Endothelial cell of umbilical vein (primary cell): ENCODE measurements at regions not wholly inside any gene's neighbourhood (a gene's known extent, or its start where the extent isn't known, plus 50 kb on each side); places are given as distances from the start of the nearest gene placed in this dataset.

Experiments
- BruUV-seq: library from RNA; stranded (reverse); fragments of 400-500 nt; replicated peaks from 2 replicates; lab custom pipeline; 2021; lab: Mats Ljungman, UMichigan
- CTCF ChIA-PET: fragments of 300-600, 350-600 bp; sonication (Branson Sonifier 250); formaldehyde crosslinking; loops from one replicate; lab custom pipeline; 2021; ENCODE audit warnings: antibody characterized with exemption, inconsistent platforms; lab: Charles Lee
- POLR2A ChIA-PET: fragments of 300-600, 350-600 bp; sonication (Branson Sonifier 250); formaldehyde crosslinking; loops from one replicate; lab custom pipeline; 2021; ENCODE audit warnings: antibody characterized with exemption, inconsistent platforms; lab: Charles Lee
- DNase-seq: peaks from one replicate; pipeline ENCODE4 v3.0.0-alpha.2; 2011; ENCODE audit warnings: low read depth, low spot score
- FAIRE-seq: peaks from 2 replicates; lab custom pipeline; 2011; peaks lifted over from hg19 to GRCh38; lab: Jason Lieb, UNC
- H2AFZ ChIP-seq: 2 replicates; pipeline ENCODE4 v1.6.0; 2012; ENCODE audit warnings: low read depth, low read length, control low read depth, inconsistent platforms
- H3K27ac ChIP-seq: 2 replicates; pipeline ENCODE4 v1.5.1; 2011; ENCODE audit warnings: low read depth, mild to moderate bottlenecking, control low read depth, low read length, moderate library complexity; ENCODE audit not compliant: insufficient read depth
- H3K27me3 ChIP-seq, 2 experiments: 2 replicates each; pipeline versions ENCODE4 v1.6.0 to v1.6.1; 2011; ENCODE audit warnings: low read length in 2 of 2, mixed read lengths in 1 of 2; ENCODE audit not compliant: control insufficient read depth in 2 of 2, insufficient read depth in 2 of 2
- H3K36me3 ChIP-seq, 2 experiments: 2 replicates in 1 of 2; 3 replicates in 1 of 2; pipeline ENCODE4 v1.5.1; 2011; ENCODE audit warnings: low read length in 2 of 2, mild to moderate bottlenecking in 1 of 2, moderate library complexity in 1 of 2; ENCODE audit not compliant: control insufficient read depth in 2 of 2, insufficient read depth in 2 of 2; ENCODE audit errors: extremely low read depth in 1 of 2
- H3K4me1 ChIP-seq: 3 replicates; pipeline ENCODE4 v1.5.1; 2011; ENCODE audit warnings: mild to moderate bottlenecking, low read length; ENCODE audit not compliant: control insufficient read depth, insufficient read depth; ENCODE audit errors: extremely low read depth
- H3K4me2 ChIP-seq: 2 replicates; pipeline ENCODE4 v1.6.1; 2011; ENCODE audit warnings: low read length, control low read depth, mixed read lengths; ENCODE audit not compliant: insufficient read depth
- H3K4me3 ChIP-seq, 3 experiments: fragments of 200-600 bp in 1 of 3; sonication (generic), shearing (Covaris generic) in 1 of 3; replicated peaks in 1 of 3; 2 replicates each; pipeline ENCODE4 v1.5.1; 2011 to 2016; ENCODE audit warnings: control low read depth in 3 of 3, low read length in 3 of 3, mild to moderate bottlenecking in 2 of 3, inconsistent platforms in 1 of 3, low read depth in 1 of 3, moderate library complexity in 1 of 3; ENCODE audit not compliant: insufficient read depth in 1 of 3
- H3K79me2 ChIP-seq: 2 replicates; pipeline ENCODE4 v1.6.0; 2012; ENCODE audit warnings: low read length, inconsistent platforms; ENCODE audit not compliant: control insufficient read depth, insufficient read depth
- H3K9ac ChIP-seq: replicated peaks from 2 replicates; pipeline ENCODE3; 2011; ENCODE audit warnings: low read length, control low read depth; ENCODE audit not compliant: insufficient read depth; ENCODE audit errors: extremely low read depth
- H3K9me1 ChIP-seq: replicated peaks from 3 replicates; pipeline ENCODE4 v1.6.0; 2011; ENCODE audit warnings: mild to moderate bottlenecking, low read length; ENCODE audit not compliant: control insufficient read depth, insufficient read depth; ENCODE audit errors: extremely low read depth
- H3K9me3 ChIP-seq: replicated peaks from 2 replicates; pipeline ENCODE4 v1.5.1; 2012; ENCODE audit warnings: low read length, inconsistent platforms; ENCODE audit not compliant: control insufficient read depth, insufficient read depth
- H4K20me1 ChIP-seq: replicated peaks from 2 replicates; pipeline ENCODE3; 2011; ENCODE audit warnings: mild to moderate bottlenecking, low read length; ENCODE audit not compliant: control insufficient read depth, insufficient read depth; ENCODE audit errors: extremely low read depth
- EZH2 ChIP-seq: IDR thresholded peaks from 2 replicates; pipeline ENCODE4 v1.6.1; 2012; ENCODE audit warnings: borderline replicate concordance, low read depth, mild to moderate bottlenecking, moderate library complexity, low read length, inconsistent platforms; ENCODE audit not compliant: severe bottlenecking
- FOS ChIP-seq: IDR thresholded peaks from 2 replicates; pipeline ENCODE4 v1.6.1; 2011; ENCODE audit warnings: mild to moderate bottlenecking, low read length, moderate library complexity, borderline replicate concordance; ENCODE audit not compliant: insufficient read depth
- GATA2 ChIP-seq: IDR thresholded peaks from 2 replicates; pipeline ENCODE4 v1.7.0; 2011; ENCODE audit warnings: low read depth, mild to moderate bottlenecking, moderate library complexity, mixed read lengths, low read length; ENCODE audit not compliant: insufficient read length, insufficient read depth
- JUN ChIP-seq: IDR thresholded peaks from 2 replicates; pipeline ENCODE4 v1.6.1; 2011; ENCODE audit warnings: borderline replicate concordance, low read depth; ENCODE audit not compliant: insufficient read length, insufficient read depth
- MYC ChIP-seq: IDR thresholded peaks from one replicate; pipeline ENCODE4 v1.6.1; 2011; ENCODE audit warnings: mild to moderate bottlenecking, low read depth, low read length
- POLR2A ChIP-seq: IDR thresholded peaks from 2 replicates; pipeline ENCODE4 v1.6.1; 2012; ENCODE audit warnings: low read depth, mild to moderate bottlenecking, control low read depth, low read length
- POLR2AphosphoS5 ChIP-seq: IDR thresholded peaks from 2 replicates; pipeline ENCODE4 v1.6.1; 2012; ENCODE audit warnings: low read depth, mild to moderate bottlenecking, control low read depth, low read length, moderate library complexity; ENCODE audit not compliant: insufficient read depth
- dilution Hi-C: fragments of 300-500 bp; cut with MboI; formaldehyde crosslinking; loops from one replicate; pipeline ENCODE4 v1.15.0; 2019; ENCODE audit warnings: low sequenced_read_pairs; ENCODE audit not compliant: extremely low pct_ligation_motif_present
- intact Hi-C: fragments of 100-400 bp; cut with micrococcal nuclease; formaldehyde crosslinking; loops from one replicate; pipeline ENCODE4 v1.10.0; 2022
- TF ChIP-seq, protein P1 (sequence below), 2 donors: IDR thresholded peaks; 1 replicate in 1 of 2; 2 replicates in 1 of 2; pipeline ENCODE4 v1.5.1; 2011; ENCODE audit warnings: low read length in 2 of 2, mild to moderate bottlenecking in 2 of 2, moderate library complexity in 2 of 2, control low read depth in 1 of 2, inconsistent platforms in 1 of 2, low read depth in 1 of 2; ENCODE audit not compliant: insufficient read depth in 1 of 2; ENCODE audit errors: extremely low read depth in 1 of 2
- TF ChIP-seq, protein P2 (sequence below): IDR thresholded peaks from 2 replicates; pipeline ENCODE4 v1.6.1; 2011; ENCODE audit not compliant: insufficient read depth, insufficient read length

DNA sequence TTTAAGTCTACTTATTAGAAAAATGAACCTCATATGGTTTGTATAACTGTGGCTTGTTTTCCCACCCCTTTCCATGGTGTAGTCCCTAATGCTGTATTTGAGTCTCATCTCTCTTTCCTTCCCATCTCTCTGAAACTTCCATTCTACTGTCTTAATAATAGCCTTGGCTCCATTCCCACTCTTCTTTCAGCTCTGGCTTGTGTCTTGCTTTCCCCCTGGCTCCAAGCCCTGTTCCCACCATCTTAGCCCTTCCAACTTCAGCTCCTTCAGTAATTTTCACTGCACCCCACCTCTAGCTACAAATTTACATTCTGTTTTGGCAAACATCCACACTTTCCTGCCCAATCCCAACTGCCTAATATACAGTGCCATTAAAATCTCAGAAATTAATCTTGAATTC, 137.5 kb downstream of the SLITRK6 start:
- H3K27me3 ChIP-seq, result no peaks in the 10 kb centered on the region
- intact Hi-C loops, result no loop called here

DNA sequence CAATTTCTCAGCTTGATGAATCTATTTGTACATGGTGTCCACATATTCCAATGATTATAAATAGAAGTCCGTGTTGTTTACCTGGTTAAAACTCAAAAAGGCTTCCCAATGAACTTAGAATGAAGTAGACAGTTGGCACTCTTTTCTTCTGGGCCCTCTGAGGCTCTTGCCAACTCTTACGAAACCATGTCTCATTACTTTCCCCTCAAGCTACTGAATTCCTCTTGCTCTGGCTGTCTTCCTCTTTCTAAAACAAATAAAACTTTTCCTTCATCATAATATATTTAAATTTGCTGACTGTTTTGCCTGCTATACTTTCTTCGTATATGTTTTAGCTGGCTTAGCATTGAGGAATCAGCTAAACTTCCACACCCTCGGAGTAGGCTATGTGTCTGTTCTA, 139.7 kb downstream of the SLITRK6 start:
- Histone ChIP-seq H3K4me3 (no peak overlapping the region), H3K9me3 (peaks cover 3% of the 10 kb centered on the region), H3K36me3 (no peaks in the 10 kb centered on the region), H2AFZ (no peak overlapping the region), H3K9me1 (no peaks in the 10 kb centered on the region), H3K79me2 (no peaks in the 10 kb centered on the region), H3K27ac (no peak overlapping the region), H3K4me2 (no peak overlapping the region), H4K20me1 (no peaks in the 10 kb centered on the region), H3K27me3 (no peaks in the 10 kb centered on the region), H3K9ac (no peak overlapping the region), H3K4me1 (no peaks in the 10 kb centered on the region)
- DNase-seq, result no peak
- ChIA-PET CTCF (no interaction called here), POLR2A (no interaction called here)
- TF ChIP-seq, protein P1, sequence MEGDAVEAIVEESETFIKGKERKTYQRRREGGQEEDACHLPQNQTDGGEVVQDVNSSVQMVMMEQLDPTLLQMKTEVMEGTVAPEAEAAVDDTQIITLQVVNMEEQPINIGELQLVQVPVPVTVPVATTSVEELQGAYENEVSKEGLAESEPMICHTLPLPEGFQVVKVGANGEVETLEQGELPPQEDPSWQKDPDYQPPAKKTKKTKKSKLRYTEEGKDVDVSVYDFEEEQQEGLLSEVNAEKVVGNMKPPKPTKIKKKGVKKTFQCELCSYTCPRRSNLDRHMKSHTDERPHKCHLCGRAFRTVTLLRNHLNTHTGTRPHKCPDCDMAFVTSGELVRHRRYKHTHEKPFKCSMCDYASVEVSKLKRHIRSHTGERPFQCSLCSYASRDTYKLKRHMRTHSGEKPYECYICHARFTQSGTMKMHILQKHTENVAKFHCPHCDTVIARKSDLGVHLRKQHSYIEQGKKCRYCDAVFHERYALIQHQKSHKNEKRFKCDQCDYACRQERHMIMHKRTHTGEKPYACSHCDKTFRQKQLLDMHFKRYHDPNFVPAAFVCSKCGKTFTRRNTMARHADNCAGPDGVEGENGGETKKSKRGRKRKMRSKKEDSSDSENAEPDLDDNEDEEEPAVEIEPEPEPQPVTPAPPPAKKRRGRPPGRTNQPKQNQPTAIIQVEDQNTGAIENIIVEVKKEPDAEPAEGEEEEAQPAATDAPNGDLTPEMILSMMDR (IDR thresholded peaks at IDR 0.05; ENCODE audit: extremely low read depth in 1 of 2, insufficient read depth in 1 of 2, low read depth in 1 of 2, low read length in 2 of 2), result no peak
- TF ChIP-seq MYC, result no peak
- TF ChIP-seq POLR2AphosphoS5, result no peak
- no peak for TF ChIP-seq POLR2A
- TF ChIP-seq JUN, result no peak
- no peak for TF ChIP-seq EZH2
- TF ChIP-seq, protein P2, sequence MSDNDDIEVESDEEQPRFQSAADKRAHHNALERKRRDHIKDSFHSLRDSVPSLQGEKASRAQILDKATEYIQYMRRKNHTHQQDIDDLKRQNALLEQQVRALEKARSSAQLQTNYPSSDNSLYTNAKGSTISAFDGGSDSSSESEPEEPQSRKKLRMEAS, result no peak
- no peak for TF ChIP-seq FOS
- no peak for TF ChIP-seq GATA2
- FAIRE-seq, result no peak
- dilution Hi-C loops, result no loop called here
- BruUV-seq, result no TSS peak
- intact Hi-C loops, result no loop called here

More for the DNA sequence above, 137.5 kb downstream of the SLITRK6 start:
- Histone ChIP-seq H3K9me1 (no peaks in the 10 kb centered on the region), H3K36me3 (no peaks in the 10 kb centered on the region), H3K27ac (no peak overlapping the region), H3K9ac (no peak overlapping the region), H3K4me2 (no peak overlapping the region), H3K4me3 (no peak overlapping the region), H4K20me1 (no peaks in the 10 kb centered on the region), H3K9me3 (peaks cover 3% of the 10 kb centered on the region), H2AFZ (no peak overlapping the region), H3K4me1 (no peaks in the 10 kb centered on the region), H3K79me2 (no peaks in the 10 kb centered on the region)
- ChIA-PET CTCF (no interaction called here), POLR2A (no interaction called here)
- no TSS peak for BruUV-seq
- DNase-seq (no peak), FAIRE-seq (no peak)
- dilution Hi-C loops, result no loop called here
- TF ChIP-seq FOS (no peak), GATA2 (no peak), MYC (no peak)
- TF ChIP-seq, protein P1 (IDR thresholded peaks at IDR 0.05; ENCODE audit: extremely low read depth in 1 of 2, insufficient read depth in 1 of 2, low read depth in 1 of 2, low read length in 2 of 2), result no peak
